ENCODE measurements at regions not wholly inside any gene's neighbourhood (a gene's known extent, or its start where the extent isn't known, plus 50 kb on each side); places are given as distances from the start of the nearest gene placed in this dataset.
"Not testable (repeated sequence)": the region's sequence is repeated elsewhere in the genome, so short reads cannot be mapped to it uniquely, and the experiment has no call there.

- no peak for DNase-seq (ENCODE audit: low read depth)
Observed at GRCh38 chr1:101550581-101550980, 313.8 kb downstream of the S1PR1 start.

GRCh38 chr1:101566883-101567538 is 330.2 kb downstream of the S1PR1 start:
- no peak for DNase-seq (ENCODE audit: low read depth)

- DNase-seq (ENCODE audit: low read depth) = peak; percentile 23
Observed at GRCh38 chr1:101567582-101568189, 330.9 kb downstream of the S1PR1 start.

GRCh38 chr1:101587741-101588140 is 350.9 kb downstream of the S1PR1 start:
- DNase-seq (ENCODE audit: low read depth) = no peak

GRCh38 chr1:101588677-101589076 is 351.9 kb downstream of the S1PR1 start:
- no peak for DNase-seq (ENCODE audit: low read depth)

- no peak for DNase-seq (ENCODE audit: low read depth)
Observed at GRCh38 chr1:101592845-101593244, 356.0 kb downstream of the S1PR1 start.

- no peak for DNase-seq (ENCODE audit: low read depth)
Observed at GRCh38 chr1:101595881-101596374, 359.1 kb downstream of the S1PR1 start.

GRCh38 chr1:101600615-101601014 is 363.8 kb downstream of the S1PR1 start:
- DNase-seq (ENCODE audit: low read depth) = not testable (repeated sequence)

- DNase-seq (ENCODE audit: low read depth) = no peak
Observed at GRCh38 chr1:101603726-101604125, 366.9 kb downstream of the S1PR1 start.

GRCh38 chr1:101605878-101606277 is 369.1 kb downstream of the S1PR1 start:
- no peak for DNase-seq (ENCODE audit: low read depth)

- no peak for DNase-seq (ENCODE audit: low read depth)
Observed at GRCh38 chr1:101613546-101613945, 376.7 kb downstream of the S1PR1 start.

GRCh38 chr1:101618900-101619299 is 377.8 kb downstream of the OLFM3 start:
- no peak for DNase-seq (ENCODE audit: low read depth)

- no peak for DNase-seq (ENCODE audit: low read depth)
Observed at GRCh38 chr1:101632548-101633272, 364.0 kb downstream of the OLFM3 start.

GRCh38 chr1:101645810-101646209 is 350.9 kb downstream of the OLFM3 start:
- no peak for DNase-seq (ENCODE audit: low read depth)

- DNase-seq (ENCODE audit: low read depth) = no peak
Observed at GRCh38 chr1:101652484-101652883, 344.2 kb downstream of the OLFM3 start.

GRCh38 chr1:101653482-101653946 is 343.2 kb downstream of the OLFM3 start:
- DNase-seq (ENCODE audit: low read depth) = no peak

- DNase-seq (ENCODE audit: low read depth) = no peak
Observed at GRCh38 chr1:101664726-101665125, 332.0 kb downstream of the OLFM3 start.

GRCh38 chr1:101667761-101668160 is 329.0 kb downstream of the OLFM3 start:
- DNase-seq (ENCODE audit: low read depth) = no peak

GRCh38 chr1:101683136-101683535 is 313.6 kb downstream of the OLFM3 start:
- no peak for DNase-seq (ENCODE audit: low read depth)

GRCh38 chr1:101683561-101683960 is 313.2 kb downstream of the OLFM3 start:
- no peak for DNase-seq (ENCODE audit: low read depth)

GRCh38 chr1:101697072-101697471 is 299.7 kb downstream of the OLFM3 start:
- no peak for DNase-seq (ENCODE audit: low read depth)

GRCh38 chr1:101698681-101699080 is 298.0 kb downstream of the OLFM3 start:
- no peak for DNase-seq (ENCODE audit: low read depth)

GRCh38 chr1:101704895-101705294 is 291.8 kb downstream of the OLFM3 start:
- DNase-seq (ENCODE audit: low read depth) = no peak
